HepG2 (cell line): ENCODE measurements at regions not wholly inside any gene's neighbourhood (a gene's known extent, or its start where the extent isn't known, plus 50 kb on each side); places are given as distances from the start of the nearest gene placed in this dataset.

Experiments used
- RFX5 ChIP-seq: IDR thresholded peaks from 2 replicates; pipeline ENCODE4 v1.6.1; 2011; ENCODE audit warnings: low read depth, low read length, improper control_type of control experiment
- TMF1 ChIP-seq: sonication (generic); formaldehyde crosslinking; IDR thresholded peaks from 2 replicates; pipeline ENCODE4 v1.8.1; 2022; ENCODE audit warnings: low read depth, missing genetic modification reagents
- ZNF446 ChIP-seq: sonication (generic); formaldehyde crosslinking; IDR thresholded peaks from 2 replicates; pipeline ENCODE4 v1.5.0; 2020; ENCODE audit warnings: mild to moderate bottlenecking, missing genetic modification reagents
- ZSCAN29 ChIP-seq: sonication (generic); formaldehyde crosslinking; conservative IDR thresholded peaks from 2 replicates; pipeline ENCODE4 v1.4.0; 2020; ENCODE audit warnings: mild to moderate bottlenecking, missing genetic modification reagents
- TF ChIP-seq, protein P1 (sequence below), 2 experiments: sonication (generic) in 1 of 2; formaldehyde crosslinking in 1 of 2; IDR thresholded peaks; 2 replicates each; pipeline versions ENCODE4 v1.4.0 to v1.6.1; 2016 to 2020; ENCODE audit warnings: borderline replicate concordance in 1 of 2, low read depth in 1 of 2, mild to moderate bottlenecking in 1 of 2, missing genetic modification reagents in 1 of 2
- TF ChIP-seq, protein P2 (sequence below): conservative IDR thresholded peaks from 2 replicates; pipeline ENCODE4 v1.6.1; 2018; ENCODE audit warnings: missing genetic modification reagents
- TF ChIP-seq, protein P3 (sequence below): sonication (generic); formaldehyde crosslinking; IDR thresholded peaks from 2 replicates; pipeline ENCODE4 v1.5.0; 2020; ENCODE audit warnings: missing genetic modification reagents
- TF ChIP-seq, protein P4 (sequence below): IDR thresholded peaks from 2 replicates; pipeline ENCODE4 v1.6.1; 2016; ENCODE audit warnings: low read depth, borderline replicate concordance
- TF ChIP-seq, protein P5 (sequence below): sonication (generic); formaldehyde crosslinking; conservative IDR thresholded peaks from 2 replicates; pipeline ENCODE4 v1.4.0; 2020; ENCODE audit warnings: missing genetic modification reagents
- TF ChIP-seq, protein P6 (sequence below): sonication (generic); formaldehyde crosslinking; IDR thresholded peaks from 2 replicates; pipeline ENCODE4 v1.8.0; 2022; ENCODE audit warnings: mild to moderate bottlenecking, missing genetic modification reagents, moderate library complexity

DNA sequence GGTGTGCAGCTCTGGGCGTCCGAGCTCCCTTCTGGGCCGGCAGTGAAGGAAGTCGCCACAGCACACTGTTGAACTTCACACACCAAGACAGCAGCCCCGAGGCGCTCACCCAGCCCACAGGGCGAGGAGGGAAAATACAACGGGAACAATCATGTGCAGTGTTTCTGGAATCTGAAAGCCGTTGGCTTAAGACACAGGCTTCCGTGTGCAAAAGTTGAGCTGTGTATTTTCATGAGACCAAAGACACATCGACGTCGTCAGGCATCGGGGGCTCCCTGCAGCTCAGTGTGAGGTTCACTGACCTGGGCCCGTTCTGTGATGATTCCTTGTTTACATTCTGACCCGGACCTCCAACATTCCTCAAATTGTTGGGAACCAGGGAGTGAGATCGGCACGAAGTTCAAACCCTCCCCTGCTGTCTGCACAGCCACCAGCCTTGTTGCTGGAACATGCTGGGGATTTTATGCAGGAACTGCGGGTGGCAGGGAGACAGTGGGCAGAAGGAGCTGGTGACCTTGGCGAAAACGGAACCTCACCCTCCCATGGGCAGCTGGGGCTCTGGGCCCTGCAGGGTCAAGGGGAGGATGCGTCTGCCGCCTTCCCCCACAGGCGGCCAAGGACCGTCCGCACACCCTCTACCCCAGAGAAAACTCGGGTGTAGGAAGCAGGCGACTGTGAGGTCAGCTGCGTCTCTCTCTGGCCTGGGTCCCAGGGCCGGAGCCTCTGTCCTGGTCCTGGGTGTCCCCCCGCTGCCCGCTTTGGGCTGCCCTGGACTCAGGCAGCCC, 72.2 kb downstream of the METRNL start (continued):
- TF ChIP-seq, protein P1, sequence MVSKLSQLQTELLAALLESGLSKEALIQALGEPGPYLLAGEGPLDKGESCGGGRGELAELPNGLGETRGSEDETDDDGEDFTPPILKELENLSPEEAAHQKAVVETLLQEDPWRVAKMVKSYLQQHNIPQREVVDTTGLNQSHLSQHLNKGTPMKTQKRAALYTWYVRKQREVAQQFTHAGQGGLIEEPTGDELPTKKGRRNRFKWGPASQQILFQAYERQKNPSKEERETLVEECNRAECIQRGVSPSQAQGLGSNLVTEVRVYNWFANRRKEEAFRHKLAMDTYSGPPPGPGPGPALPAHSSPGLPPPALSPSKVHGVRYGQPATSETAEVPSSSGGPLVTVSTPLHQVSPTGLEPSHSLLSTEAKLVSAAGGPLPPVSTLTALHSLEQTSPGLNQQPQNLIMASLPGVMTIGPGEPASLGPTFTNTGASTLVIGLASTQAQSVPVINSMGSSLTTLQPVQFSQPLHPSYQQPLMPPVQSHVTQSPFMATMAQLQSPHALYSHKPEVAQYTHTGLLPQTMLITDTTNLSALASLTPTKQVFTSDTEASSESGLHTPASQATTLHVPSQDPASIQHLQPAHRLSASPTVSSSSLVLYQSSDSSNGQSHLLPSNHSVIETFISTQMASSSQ (IDR thresholded peaks at IDR 0.05; ENCODE audit: low read depth) = peak; percentile 42; the same call in 1 of the 2 replicates
- TF ChIP-seq, protein P1 (CRISPR knock-in tag; IDR thresholded peaks at IDR 0.05; ENCODE audit: borderline replicate concordance) = peak; percentile 72; the same call in 1 of the 2 replicates
- TF ChIP-seq, protein P2, sequence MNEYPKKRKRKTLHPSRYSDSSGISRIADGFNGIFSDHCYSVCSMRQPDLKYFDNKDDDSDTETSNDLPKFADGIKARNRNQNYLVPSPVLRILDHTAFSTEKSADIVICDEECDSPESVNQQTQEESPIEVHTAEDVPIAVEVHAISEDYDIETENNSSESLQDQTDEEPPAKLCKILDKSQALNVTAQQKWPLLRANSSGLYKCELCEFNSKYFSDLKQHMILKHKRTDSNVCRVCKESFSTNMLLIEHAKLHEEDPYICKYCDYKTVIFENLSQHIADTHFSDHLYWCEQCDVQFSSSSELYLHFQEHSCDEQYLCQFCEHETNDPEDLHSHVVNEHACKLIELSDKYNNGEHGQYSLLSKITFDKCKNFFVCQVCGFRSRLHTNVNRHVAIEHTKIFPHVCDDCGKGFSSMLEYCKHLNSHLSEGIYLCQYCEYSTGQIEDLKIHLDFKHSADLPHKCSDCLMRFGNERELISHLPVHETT (CRISPR knock-in tag) = peak; percentile 47; the same call in 1 of the 2 replicates
- TF ChIP-seq, protein P3, sequence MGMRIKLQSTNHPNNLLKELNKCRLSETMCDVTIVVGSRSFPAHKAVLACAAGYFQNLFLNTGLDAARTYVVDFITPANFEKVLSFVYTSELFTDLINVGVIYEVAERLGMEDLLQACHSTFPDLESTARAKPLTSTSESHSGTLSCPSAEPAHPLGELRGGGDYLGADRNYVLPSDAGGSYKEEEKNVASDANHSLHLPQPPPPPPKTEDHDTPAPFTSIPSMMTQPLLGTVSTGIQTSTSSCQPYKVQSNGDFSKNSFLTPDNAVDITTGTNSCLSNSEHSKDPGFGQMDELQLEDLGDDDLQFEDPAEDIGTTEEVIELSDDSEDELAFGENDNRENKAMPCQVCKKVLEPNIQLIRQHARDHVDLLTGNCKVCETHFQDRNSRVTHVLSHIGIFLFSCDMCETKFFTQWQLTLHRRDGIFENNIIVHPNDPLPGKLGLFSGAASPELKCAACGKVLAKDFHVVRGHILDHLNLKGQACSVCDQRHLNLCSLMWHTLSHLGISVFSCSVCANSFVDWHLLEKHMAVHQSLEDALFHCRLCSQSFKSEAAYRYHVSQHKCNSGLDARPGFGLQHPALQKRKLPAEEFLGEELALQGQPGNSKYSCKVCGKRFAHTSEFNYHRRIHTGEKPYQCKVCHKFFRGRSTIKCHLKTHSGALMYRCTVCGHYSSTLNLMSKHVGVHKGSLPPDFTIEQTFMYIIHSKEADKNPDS (CRISPR knock-in tag) = peak; percentile 87; the same call in 1 of the 2 replicates
- TF ChIP-seq ZNF446 (CRISPR knock-in tag) = no peak
- TF ChIP-seq, protein P4, sequence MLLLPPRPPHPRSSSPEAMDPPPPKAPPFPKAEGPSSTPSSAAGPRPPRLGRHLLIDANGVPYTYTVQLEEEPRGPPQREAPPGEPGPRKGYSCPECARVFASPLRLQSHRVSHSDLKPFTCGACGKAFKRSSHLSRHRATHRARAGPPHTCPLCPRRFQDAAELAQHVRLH (CRISPR knock-in tag) = peak; percentile 97
- peak; percentile 82; the same call in 1 of the 2 replicates for TF ChIP-seq ZSCAN29
- TF ChIP-seq, protein P5, sequence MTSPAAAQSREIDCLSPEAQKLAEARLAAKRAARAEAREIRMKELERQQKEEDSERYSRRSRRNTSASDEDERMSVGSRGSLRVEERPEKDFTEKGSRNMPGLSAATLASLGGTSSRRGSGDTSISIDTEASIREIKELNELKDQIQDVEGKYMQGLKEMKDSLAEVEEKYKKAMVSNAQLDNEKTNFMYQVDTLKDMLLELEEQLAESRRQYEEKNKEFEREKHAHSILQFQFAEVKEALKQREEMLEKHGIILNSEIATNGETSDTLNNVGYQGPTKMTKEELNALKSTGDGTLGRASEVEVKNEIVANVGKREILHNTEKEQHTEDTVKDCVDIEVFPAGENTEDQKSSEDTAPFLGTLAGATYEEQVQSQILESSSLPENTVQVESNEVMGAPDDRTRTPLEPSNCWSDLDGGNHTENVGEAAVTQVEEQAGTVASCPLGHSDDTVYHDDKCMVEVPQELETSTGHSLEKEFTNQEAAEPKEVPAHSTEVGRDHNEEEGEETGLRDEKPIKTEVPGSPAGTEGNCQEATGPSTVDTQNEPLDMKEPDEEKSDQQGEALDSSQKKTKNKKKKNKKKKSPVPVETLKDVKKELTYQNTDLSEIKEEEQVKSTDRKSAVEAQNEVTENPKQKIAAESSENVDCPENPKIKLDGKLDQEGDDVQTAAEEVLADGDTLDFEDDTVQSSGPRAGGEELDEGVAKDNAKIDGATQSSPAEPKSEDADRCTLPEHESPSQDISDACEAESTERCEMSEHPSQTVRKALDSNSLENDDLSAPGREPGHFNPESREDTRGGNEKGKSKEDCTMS (CRISPR knock-in tag) = no peak
- no peak for TF ChIP-seq RFX5
- peak; percentile 56 for TF ChIP-seq TMF1
- TF ChIP-seq, protein P6, sequence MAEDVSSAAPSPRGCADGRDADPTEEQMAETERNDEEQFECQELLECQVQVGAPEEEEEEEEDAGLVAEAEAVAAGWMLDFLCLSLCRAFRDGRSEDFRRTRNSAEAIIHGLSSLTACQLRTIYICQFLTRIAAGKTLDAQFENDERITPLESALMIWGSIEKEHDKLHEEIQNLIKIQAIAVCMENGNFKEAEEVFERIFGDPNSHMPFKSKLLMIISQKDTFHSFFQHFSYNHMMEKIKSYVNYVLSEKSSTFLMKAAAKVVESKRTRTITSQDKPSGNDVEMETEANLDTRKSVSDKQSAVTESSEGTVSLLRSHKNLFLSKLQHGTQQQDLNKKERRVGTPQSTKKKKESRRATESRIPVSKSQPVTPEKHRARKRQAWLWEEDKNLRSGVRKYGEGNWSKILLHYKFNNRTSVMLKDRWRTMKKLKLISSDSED = peak; percentile 90
